OCI-LY1 (cell line): ENCODE measurements at regions not wholly inside any gene's neighbourhood (a gene's known extent, or its start where the extent isn't known, plus 50 kb on each side); places are given as distances from the start of the nearest gene placed in this dataset.

Experiments used
- H2AFZ ChIP-seq: fragments of 200-600 bp; sonication (generic), shearing (Covaris generic); 2 replicates; pipeline ENCODE4 v1.6.0; 2014; ENCODE audit warnings: antibody characterized with exemption, mild to moderate bottlenecking, low read length
- H3F3A ChIP-seq: fragments of 200-600 bp; sonication (generic), shearing (Covaris generic); 2 replicates; pipeline ENCODE4 v1.6.0; 2014; ENCODE audit warnings: mild to moderate bottlenecking, antibody characterized with exemption, low read length, moderate library complexity; ENCODE audit not compliant: insufficient read depth
- H3K27ac ChIP-seq: fragments of 200-600 bp; sonication (generic); 2 replicates; pipeline ENCODE4 v1.5.1; 2014; ENCODE audit warnings: low read length, mixed run types, mild to moderate bottlenecking, low read depth; ENCODE audit not compliant: poor library complexity, severe bottlenecking
- H3K27me3 ChIP-seq: fragments of 200-600 bp; sonication (generic); 2 replicates; pipeline ENCODE4 v1.6.0; 2014; ENCODE audit warnings: antibody characterized with exemption, mild to moderate bottlenecking, low read length, moderate library complexity; ENCODE audit not compliant: insufficient read depth
- H3K36me3 ChIP-seq: fragments of 200-600 bp; sonication (generic); 2 replicates; pipeline ENCODE4 v1.6.1; 2014; ENCODE audit warnings: mild to moderate bottlenecking, antibody characterized with exemption, low read length, moderate library complexity, mixed read lengths; ENCODE audit not compliant: insufficient read depth
- H3K4me1 ChIP-seq: fragments of 200-600 bp; sonication (generic); 2 replicates; pipeline ENCODE4 v1.5.1; 2014; ENCODE audit warnings: mild to moderate bottlenecking, low read length, moderate library complexity; ENCODE audit not compliant: insufficient read depth, severe bottlenecking
- H3K4me2 ChIP-seq: fragments of 200-600 bp; sonication (generic), shearing (Covaris generic); 2 replicates; pipeline ENCODE4 v1.6.1; 2014; ENCODE audit warnings: low read length
- H3K4me3 ChIP-seq: fragments of 200-600 bp; sonication (generic); 2 replicates; pipeline ENCODE4 v1.5.1; 2014; ENCODE audit warnings: low read length, low read depth, mild to moderate bottlenecking, mixed read lengths; ENCODE audit not compliant: poor library complexity, severe bottlenecking
- H3K79me2 ChIP-seq: fragments of 200-600 bp; shearing (Covaris generic); 2 replicates; pipeline ENCODE4 v1.6.1; 2016; ENCODE audit warnings: mixed run types, low read length, mixed read lengths; ENCODE audit not compliant: insufficient read depth
- H3K9ac ChIP-seq: fragments of 200-600 bp; sonication (generic), shearing (Covaris generic); 2 replicates; pipeline ENCODE4 v1.6.1; 2014; ENCODE audit warnings: mild to moderate bottlenecking, low read length, mixed read lengths
- H3K9me2 ChIP-seq: fragments of 200-600 bp; sonication (generic), shearing (Covaris generic); 2 replicates; pipeline ENCODE4 v1.6.1; 2014; ENCODE audit warnings: low read depth, mild to moderate bottlenecking, low read length, mixed read lengths
- H3K9me3 ChIP-seq: fragments of 200-600 bp; shearing (Covaris generic); 2 replicates; pipeline ENCODE4 v1.6.1; 2014; ENCODE audit warnings: low read length, mixed read lengths
- H4K20me1 ChIP-seq: fragments of 200-600 bp; sonication (generic), shearing (Covaris generic); 2 replicates; pipeline ENCODE4 v1.6.0; 2016; ENCODE audit warnings: mild to moderate bottlenecking, low read length; ENCODE audit not compliant: insufficient read depth
- CTCF ChIP-seq: fragments of 200-600 bp; sonication (generic), shearing (Covaris generic); IDR thresholded peaks from 2 replicates; pipeline ENCODE4 v1.5.1; 2017; ENCODE audit warnings: mild to moderate bottlenecking, antibody characterized with exemption, low read length, moderate library complexity, mixed read lengths
- EZH2 ChIP-seq: fragments of 200-600 bp; sonication (generic), shearing (Covaris generic); IDR thresholded peaks from 2 replicates; pipeline ENCODE4 v1.8.0; 2017; ENCODE audit warnings: borderline replicate concordance, mixed run types, mild to moderate bottlenecking, antibody characterized with exemption, low read length, moderate library complexity, mixed read lengths

DNA sequence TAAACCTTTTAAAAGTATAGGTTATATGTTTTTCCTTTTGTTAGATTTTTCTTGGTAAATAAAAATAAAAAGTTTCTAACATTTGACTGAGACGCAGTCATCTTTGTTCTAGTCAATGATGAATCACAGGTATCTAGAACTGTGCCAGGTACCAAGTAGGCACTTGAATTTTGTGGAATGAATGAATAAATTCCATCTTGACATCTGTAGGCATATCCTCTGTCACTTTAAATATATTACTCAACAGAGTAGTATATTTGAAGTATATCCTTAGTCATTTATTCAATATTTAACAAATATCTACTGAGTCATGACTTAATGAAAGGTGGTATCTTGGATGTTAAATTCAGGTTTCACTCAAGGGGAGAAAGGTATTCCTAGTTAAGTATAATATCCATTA, 828.4 kb downstream of the TUSC7 start:
- Histone ChIP-seq H3K4me1 (no peaks in the 10 kb centered on the region), H2AFZ (no peak overlapping the region), H3K4me2 (no peak overlapping the region), H3K9me3 (no peaks in the 10 kb centered on the region), H3K27ac (no peak overlapping the region), H3K79me2 (no peaks in the 10 kb centered on the region), H3K27me3 (no peaks in the 10 kb centered on the region), H3K9ac (no peak overlapping the region), H3F3A (no peaks in the 10 kb centered on the region), H4K20me1 (no peaks in the 10 kb centered on the region), H3K36me3 (no peaks in the 10 kb centered on the region), H3K9me2 (no peaks in the 10 kb centered on the region), H3K4me3 (no peak overlapping the region)
- TF ChIP-seq EZH2 = no peak
- no peak for TF ChIP-seq CTCF

DNA sequence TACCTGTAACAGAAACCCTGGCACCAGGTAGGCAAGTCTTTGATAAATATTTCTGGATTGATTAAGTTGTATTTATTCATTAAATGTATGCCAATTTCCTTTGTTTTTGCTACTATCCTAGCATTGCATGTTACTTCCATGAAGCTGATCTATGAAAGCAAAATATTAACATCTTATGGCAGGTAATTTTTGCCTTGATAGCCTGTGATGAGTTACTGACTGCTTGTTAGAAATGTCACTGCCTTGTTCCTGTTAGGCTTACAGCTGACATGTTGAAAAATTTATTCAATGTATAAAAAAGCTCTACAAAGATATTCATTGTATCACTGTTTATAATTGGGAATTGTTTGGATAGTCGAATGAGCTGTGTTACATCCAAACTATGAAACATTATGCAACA, 830.1 kb downstream of the TUSC7 start:
- no peak overlapping the region for H3K4me3 ChIP-seq
- TF ChIP-seq CTCF (no peak), EZH2 (no peak)
- H3K27ac ChIP-seq = no peak overlapping the region
- H3K36me3 ChIP-seq = no peaks in the 10 kb centered on the region
- H3K79me2 ChIP-seq = no peaks in the 10 kb centered on the region
- H4K20me1 ChIP-seq = no peaks in the 10 kb centered on the region
- no peaks in the 10 kb centered on the region for H3K27me3 ChIP-seq
- H3K9ac ChIP-seq = no peak overlapping the region
- H3K9me2 ChIP-seq = no peaks in the 10 kb centered on the region
- no peak overlapping the region for H2AFZ ChIP-seq
- H3K9me3 ChIP-seq = no peaks in the 10 kb centered on the region
- H3F3A ChIP-seq = no peaks in the 10 kb centered on the region
- H3K4me2 ChIP-seq = no peak overlapping the region
- no peaks in the 10 kb centered on the region for H3K4me1 ChIP-seq

DNA sequence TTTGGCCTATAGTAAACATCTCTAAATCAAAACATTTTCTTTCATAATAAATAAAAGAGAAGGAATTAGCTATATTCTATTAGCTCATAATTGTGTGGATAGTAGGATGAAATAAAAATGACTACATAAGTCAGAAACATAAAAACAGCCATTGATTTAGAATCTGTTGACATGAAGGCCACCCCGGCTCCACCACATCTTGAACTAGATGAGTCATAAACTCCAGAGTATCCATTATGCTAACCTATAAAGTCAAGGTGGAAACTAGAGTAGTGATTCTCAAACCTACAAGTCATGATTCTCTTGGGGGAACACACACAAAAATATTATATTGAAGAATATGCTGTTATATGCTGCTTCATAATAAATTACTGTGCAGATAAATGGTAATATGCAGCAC, 831.0 kb downstream of the TUSC7 start:
- Histone ChIP-seq H3K27ac (no peak overlapping the region), H3K27me3 (no peaks in the 10 kb centered on the region), H3F3A (no peaks in the 10 kb centered on the region), H3K9ac (no peak overlapping the region), H2AFZ (no peak overlapping the region), H3K4me1 (no peaks in the 10 kb centered on the region), H3K36me3 (no peaks in the 10 kb centered on the region), H3K9me2 (no peaks in the 10 kb centered on the region), H3K9me3 (no peaks in the 10 kb centered on the region), H4K20me1 (no peaks in the 10 kb centered on the region), H3K4me3 (no peak overlapping the region), H3K79me2 (no peaks in the 10 kb centered on the region), H3K4me2 (no peak overlapping the region)
- TF ChIP-seq EZH2 (no peak), CTCF (no peak)
